ENCODE measurements at regions not wholly inside any gene's neighbourhood (a gene's known extent, or its start where the extent isn't known, plus 50 kb on each side); places are given as distances from the start of the nearest gene placed in this dataset.
"Not testable (repeated sequence)": the region's sequence is repeated elsewhere in the genome, so short reads cannot be mapped to it uniquely, and the experiment has no call there.

- DNase-seq = no peak
Measured at GRCh38 chr1:10942542-10942912, 69.9 kb upstream of the TARDBP start.

- DNase-seq = no peak
Measured at GRCh38 chr1:10943041-10943440, 69.4 kb upstream of the TARDBP start.

GRCh38 chr1:10943991-10944730 is 68.3 kb upstream of the TARDBP start:
- no peak for DNase-seq

GRCh38 chr1:10945991-10946509 is 66.4 kb upstream of the TARDBP start:
- DNase-seq = no peak

- no peak for DNase-seq
Measured at GRCh38 chr1:10947181-10947580, 65.3 kb upstream of the TARDBP start.

- DNase-seq = no peak
Measured at GRCh38 chr1:10947691-10948462, 64.6 kb upstream of the TARDBP start.

GRCh38 chr1:10948463-10948775 is 64.0 kb upstream of the TARDBP start:
- DNase-seq = no peak

- no peak for DNase-seq
Measured at GRCh38 chr1:10950316-10951172, 61.9 kb upstream of the TARDBP start.

- not testable (repeated sequence) for DNase-seq
Measured at GRCh38 chr1:10951298-10951697, 61.2 kb upstream of the TARDBP start.

- no peak for DNase-seq
Measured at GRCh38 chr1:10951961-10952360, 60.5 kb upstream of the TARDBP start.

- DNase-seq = no peak
Measured at GRCh38 chr1:10953505-10954193, 58.8 kb upstream of the TARDBP start.

GRCh38 chr1:10957133-10957532 is 55.3 kb upstream of the TARDBP start:
- no peak for DNase-seq

- no peak for DNase-seq
Measured at GRCh38 chr1:10958614-10959013, 53.8 kb upstream of the TARDBP start.

GRCh38 chr1:10960411-10961299 is 51.8 kb upstream of the TARDBP start:
- peak; percentile 90 for DNase-seq

- DNase-seq = peak; percentile 7
Measured at GRCh38 chr1:10961300-10961833, 51.1 kb upstream of the TARDBP start.

GRCh38 chr1:10962483-10962882 is 50.0 kb upstream of the TARDBP start:
- DNase-seq = no peak
